ENCODE measurements at regions not wholly inside any gene's neighbourhood (a gene's known extent, or its start where the extent isn't known, plus 50 kb on each side); places are given as distances from the start of the nearest gene placed in this dataset.

DNA sequence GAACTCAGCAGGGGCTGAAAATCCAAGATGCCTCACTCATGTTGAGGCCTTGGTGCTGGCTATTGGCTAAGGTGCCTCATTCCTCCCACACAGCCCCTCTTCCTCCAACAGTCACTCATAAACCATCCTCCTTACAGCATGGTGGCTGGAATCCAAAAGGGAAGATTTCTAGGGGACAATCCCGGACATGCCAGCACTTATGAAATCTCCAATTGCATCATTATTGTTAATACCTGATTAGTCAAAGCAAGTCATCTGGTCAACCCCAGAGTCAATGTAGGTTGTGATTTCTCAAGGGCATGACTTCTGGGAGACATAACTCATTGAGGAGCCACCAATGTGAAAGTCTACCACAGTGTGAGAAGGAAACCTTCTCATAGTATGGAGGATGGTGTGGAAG, 506.6 kb upstream of the NOX3 start:
- no peak for ATAC-seq
- TF ChIP-seq TCF4 (CRISPR knock-in tag; IDR thresholded peaks at IDR 0.05; ENCODE audit: borderline replicate concordance) (no peak), ISL1 (CRISPR knock-in tag; IDR thresholded peaks at IDR 0.05) (no peak), SNAI2 (CRISPR knock-in tag; IDR thresholded peaks at IDR 0.05) (no peak), ZFP30 (CRISPR knock-in tag; IDR thresholded peaks at IDR 0.05) (no peak), ZFP3 (CRISPR knock-in tag; IDR thresholded peaks at IDR 0.05) (no peak), GLIS3 (CRISPR knock-in tag; IDR thresholded peaks at IDR 0.05) (no peak), ZNF565 (CRISPR knock-in tag; conservative IDR thresholded peaks at IDR 0.05; ENCODE audit: low read depth) (no peak), ZNF8 (CRISPR knock-in tag; IDR thresholded peaks at IDR 0.05) (no peak), POU6F1 (CRISPR knock-in tag; IDR thresholded peaks at IDR 0.05; ENCODE audit: borderline replicate concordance, low read depth) (no peak), CREB5 (CRISPR knock-in tag; IDR thresholded peaks at IDR 0.05; ENCODE audit: low read depth) (no peak), BACH2 (CRISPR knock-in tag; IDR thresholded peaks at IDR 0.05; ENCODE audit: borderline replicate concordance) (no peak), PPARA (CRISPR knock-in tag; IDR thresholded peaks at IDR 0.05; ENCODE audit: borderline replicate concordance) (no peak), ESRRG (CRISPR knock-in tag; IDR thresholded peaks at IDR 0.05) (no peak), ZNF70 (CRISPR knock-in tag; IDR thresholded peaks at IDR 0.05) (no peak), RARB (CRISPR knock-in tag; IDR thresholded peaks at IDR 0.05) (no peak), OSR1 (CRISPR knock-in tag; IDR thresholded peaks at IDR 0.05) (no peak), CSDC2 (CRISPR knock-in tag; IDR thresholded peaks at IDR 0.05) (no peak)
- TF ChIP-seq, protein P1, sequence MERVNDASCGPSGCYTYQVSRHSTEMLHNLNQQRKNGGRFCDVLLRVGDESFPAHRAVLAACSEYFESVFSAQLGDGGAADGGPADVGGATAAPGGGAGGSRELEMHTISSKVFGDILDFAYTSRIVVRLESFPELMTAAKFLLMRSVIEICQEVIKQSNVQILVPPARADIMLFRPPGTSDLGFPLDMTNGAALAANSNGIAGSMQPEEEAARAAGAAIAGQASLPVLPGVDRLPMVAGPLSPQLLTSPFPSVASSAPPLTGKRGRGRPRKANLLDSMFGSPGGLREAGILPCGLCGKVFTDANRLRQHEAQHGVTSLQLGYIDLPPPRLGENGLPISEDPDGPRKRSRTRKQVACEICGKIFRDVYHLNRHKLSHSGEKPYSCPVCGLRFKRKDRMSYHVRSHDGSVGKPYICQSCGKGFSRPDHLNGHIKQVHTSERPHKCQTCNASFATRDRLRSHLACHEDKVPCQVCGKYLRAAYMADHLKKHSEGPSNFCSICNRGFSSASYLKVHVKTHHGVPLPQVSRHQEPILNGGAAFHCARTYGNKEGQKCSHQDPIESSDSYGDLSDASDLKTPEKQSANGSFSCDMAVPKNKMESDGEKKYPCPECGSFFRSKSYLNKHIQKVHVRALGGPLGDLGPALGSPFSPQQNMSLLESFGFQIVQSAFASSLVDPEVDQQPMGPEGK (CRISPR knock-in tag; IDR thresholded peaks at IDR 0.05; ENCODE audit: borderline replicate concordance): no peak
- TF ChIP-seq, protein P2, sequence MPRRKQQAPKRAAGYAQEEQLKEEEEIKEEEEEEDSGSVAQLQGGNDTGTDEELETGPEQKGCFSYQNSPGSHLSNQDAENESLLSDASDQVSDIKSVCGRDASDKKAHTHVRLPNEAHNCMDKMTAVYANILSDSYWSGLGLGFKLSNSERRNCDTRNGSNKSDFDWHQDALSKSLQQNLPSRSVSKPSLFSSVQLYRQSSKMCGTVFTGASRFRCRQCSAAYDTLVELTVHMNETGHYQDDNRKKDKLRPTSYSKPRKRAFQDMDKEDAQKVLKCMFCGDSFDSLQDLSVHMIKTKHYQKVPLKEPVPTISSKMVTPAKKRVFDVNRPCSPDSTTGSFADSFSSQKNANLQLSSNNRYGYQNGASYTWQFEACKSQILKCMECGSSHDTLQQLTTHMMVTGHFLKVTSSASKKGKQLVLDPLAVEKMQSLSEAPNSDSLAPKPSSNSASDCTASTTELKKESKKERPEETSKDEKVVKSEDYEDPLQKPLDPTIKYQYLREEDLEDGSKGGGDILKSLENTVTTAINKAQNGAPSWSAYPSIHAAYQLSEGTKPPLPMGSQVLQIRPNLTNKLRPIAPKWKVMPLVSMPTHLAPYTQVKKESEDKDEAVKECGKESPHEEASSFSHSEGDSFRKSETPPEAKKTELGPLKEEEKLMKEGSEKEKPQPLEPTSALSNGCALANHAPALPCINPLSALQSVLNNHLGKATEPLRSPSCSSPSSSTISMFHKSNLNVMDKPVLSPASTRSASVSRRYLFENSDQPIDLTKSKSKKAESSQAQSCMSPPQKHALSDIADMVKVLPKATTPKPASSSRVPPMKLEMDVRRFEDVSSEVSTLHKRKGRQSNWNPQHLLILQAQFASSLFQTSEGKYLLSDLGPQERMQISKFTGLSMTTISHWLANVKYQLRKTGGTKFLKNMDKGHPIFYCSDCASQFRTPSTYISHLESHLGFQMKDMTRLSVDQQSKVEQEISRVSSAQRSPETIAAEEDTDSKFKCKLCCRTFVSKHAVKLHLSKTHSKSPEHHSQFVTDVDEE (CRISPR knock-in tag; IDR thresholded peaks at IDR 0.05): no peak
- TF ChIP-seq, protein P3, sequence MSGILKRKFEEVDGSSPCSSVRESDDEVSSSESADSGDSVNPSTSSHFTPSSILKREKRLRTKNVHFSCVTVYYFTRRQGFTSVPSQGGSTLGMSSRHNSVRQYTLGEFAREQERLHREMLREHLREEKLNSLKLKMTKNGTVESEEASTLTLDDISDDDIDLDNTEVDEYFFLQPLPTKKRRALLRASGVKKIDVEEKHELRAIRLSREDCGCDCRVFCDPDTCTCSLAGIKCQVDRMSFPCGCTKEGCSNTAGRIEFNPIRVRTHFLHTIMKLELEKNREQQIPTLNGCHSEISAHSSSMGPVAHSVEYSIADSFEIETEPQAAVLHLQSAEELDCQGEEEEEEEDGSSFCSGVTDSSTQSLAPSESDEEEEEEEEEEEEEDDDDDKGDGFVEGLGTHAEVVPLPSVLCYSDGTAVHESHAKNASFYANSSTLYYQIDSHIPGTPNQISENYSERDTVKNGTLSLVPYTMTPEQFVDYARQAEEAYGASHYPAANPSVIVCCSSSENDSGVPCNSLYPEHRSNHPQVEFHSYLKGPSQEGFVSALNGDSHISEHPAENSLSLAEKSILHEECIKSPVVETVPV (CRISPR knock-in tag; IDR thresholded peaks at IDR 0.05): no peak

DNA sequence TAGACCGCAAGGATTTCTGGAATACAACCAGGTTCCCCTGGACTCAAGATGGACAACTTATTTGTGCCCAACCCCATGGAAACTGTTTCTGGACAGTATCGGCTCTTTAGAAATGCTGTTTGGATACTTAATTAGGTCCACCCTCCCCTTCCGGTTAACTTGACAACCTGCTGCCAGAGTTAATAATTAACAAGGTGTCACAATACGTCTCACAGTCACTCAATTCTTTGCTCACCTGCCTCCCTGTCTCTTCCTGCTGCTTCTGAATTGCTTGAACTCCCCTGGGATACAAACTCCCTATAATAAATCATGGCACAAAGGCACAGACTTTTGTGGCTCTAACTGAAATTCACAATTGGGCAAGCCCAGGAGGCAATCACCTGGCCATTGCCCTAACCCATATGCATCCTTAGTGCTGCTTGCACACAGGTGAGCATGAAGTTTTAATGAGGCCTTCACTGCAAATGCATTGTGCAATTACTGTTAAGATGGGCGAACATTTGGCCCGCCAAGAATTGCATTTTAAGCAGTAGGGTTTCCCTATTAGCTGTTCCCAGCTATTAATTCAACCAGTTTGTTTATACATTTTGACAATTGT, 504.4 kb upstream of the NOX3 start:
- TF ChIP-seq ESRRG (CRISPR knock-in tag; IDR thresholded peaks at IDR 0.05) (no peak), TCF4 (CRISPR knock-in tag; IDR thresholded peaks at IDR 0.05; ENCODE audit: borderline replicate concordance) (no peak), ZC3H10 (CRISPR knock-in tag; IDR thresholded peaks at IDR 0.05) (no peak), OSR1 (CRISPR knock-in tag; IDR thresholded peaks at IDR 0.05) (no peak), ISL1 (CRISPR knock-in tag; IDR thresholded peaks at IDR 0.05) (no peak), ZNF8 (CRISPR knock-in tag; IDR thresholded peaks at IDR 0.05) (no peak), RARB (CRISPR knock-in tag; IDR thresholded peaks at IDR 0.05) (no peak), CREB5 (CRISPR knock-in tag; IDR thresholded peaks at IDR 0.05; ENCODE audit: low read depth) (no peak)
- TF ChIP-seq, protein P1 (CRISPR knock-in tag; IDR thresholded peaks at IDR 0.05; ENCODE audit: borderline replicate concordance): no peak
- TF ChIP-seq, protein P2 (CRISPR knock-in tag; IDR thresholded peaks at IDR 0.05): no peak
- no peak for ATAC-seq
